T-helper 17 cell (primary cell): ENCODE measurements at regions not wholly inside any gene's neighbourhood (a gene's known extent, or its start where the extent isn't known, plus 50 kb on each side); places are given as distances from the start of the nearest gene placed in this dataset.

ENCODE experiments used
- ATAC-seq: fragments of 150-1000 bp; cut with Tn5 transposase; 2 replicates; pipeline ENCODE4 v1.10.0; 2021; ENCODE audit warnings: mild to moderate bottlenecking, moderate library complexity
- DNase-seq, 3 donors: peaks; one replicate each; pipeline versions ENCODE4 v3.0.0 to v3.0.0-alpha.2; 2020 to 2021
- H3K9me3 ChIP-seq: one replicate; pipeline ENCODE4 v1.7.0; 2013; ENCODE audit warnings: low read length, mild to moderate bottlenecking; ENCODE audit not compliant: control insufficient read depth, poor library complexity, severe bottlenecking
- H3K27ac Mint-ChIP-seq: one replicate; pipeline ENCODE4 v1.8.0; 2022; ENCODE audit warnings: mild to moderate bottlenecking, moderate library complexity, mixed read lengths
- H3K27me3 Mint-ChIP-seq: one replicate; pipeline ENCODE4 v1.8.0; 2022; ENCODE audit warnings: mixed read lengths
- H3K36me3 Mint-ChIP-seq: one replicate; pipeline ENCODE4 v1.8.0; 2022; ENCODE audit warnings: low read depth, mixed read lengths
- H3K4me1 Mint-ChIP-seq: one replicate; pipeline ENCODE4 v1.8.0; 2022; ENCODE audit warnings: mild to moderate bottlenecking, mixed read lengths
- H3K4me3 Mint-ChIP-seq: one replicate; pipeline ENCODE4 v1.8.0; 2022; ENCODE audit warnings: mild to moderate bottlenecking, moderate library complexity, mixed read lengths

DNA sequence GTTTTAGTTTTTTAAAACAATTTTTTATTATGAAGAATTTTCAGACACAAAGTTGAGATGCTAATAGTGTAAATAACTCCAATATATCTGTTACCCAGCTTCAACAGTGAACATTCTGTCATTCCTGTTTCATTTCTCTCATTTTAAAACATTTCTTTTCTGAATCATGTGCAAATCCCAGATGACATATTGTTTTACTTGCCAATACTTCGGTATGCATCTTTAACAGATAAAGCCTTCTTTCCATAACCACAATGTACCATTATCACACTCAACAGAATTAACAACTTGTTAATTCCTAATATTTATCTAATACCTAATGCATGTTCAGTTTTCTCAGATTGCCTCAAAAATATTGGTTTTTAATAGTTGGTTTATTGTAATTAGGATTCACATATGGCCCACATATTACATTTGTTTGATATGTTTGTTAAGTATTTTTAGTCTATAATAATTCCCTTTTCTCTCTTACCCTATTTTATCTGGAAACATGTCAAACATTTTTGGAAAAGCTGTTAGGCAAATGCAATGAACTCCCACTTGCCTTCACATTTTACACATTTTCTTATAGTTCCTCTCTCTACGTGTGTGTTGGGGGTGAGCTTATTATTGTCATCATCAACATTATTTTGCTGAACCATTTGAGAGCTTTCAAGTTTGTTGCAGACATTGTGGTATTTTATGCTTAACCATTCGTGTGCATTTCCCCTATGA lies 58.7 kb upstream of the ANKRD55 start:
- ATAC-seq (no peak), DNase-seq (no peak)
- H3K36me3 Mint-ChIP-seq, result no peaks in the 10 kb centered on the region
- no peak overlapping the region for H3K4me3 Mint-ChIP-seq
- peaks cover 4% of the 10 kb centered on the region for H3K4me1 Mint-ChIP-seq
- H3K9me3 ChIP-seq, result no peaks in the 10 kb centered on the region
- no peaks in the 10 kb centered on the region for H3K27me3 Mint-ChIP-seq
- H3K27ac Mint-ChIP-seq, result no peak overlapping the region

GRCh38 chr5:56291079-56291643 lies 58.0 kb upstream of the ANKRD55 start:
- ATAC-seq, result no peak
- peaks cover 4% of the 10 kb centered on the region for H3K4me1 Mint-ChIP-seq

GRCh38 chr5:56290378-56291078 lies 57.4 kb upstream of the ANKRD55 start:
- Mint-ChIP-seq H3K27ac (no peak overlapping the region), H3K4me3 (no peak overlapping the region)
- DNase-seq, result no peak

More at GRCh38 chr5:56291079-56291643, 58.0 kb upstream of the ANKRD55 start:
- Mint-ChIP-seq H3K4me3 (no peak overlapping the region), H3K27ac (no peak overlapping the region), H3K36me3 (no peaks in the 10 kb centered on the region), H3K27me3 (no peaks in the 10 kb centered on the region)
- no peak for DNase-seq
- H3K9me3 ChIP-seq, result no peaks in the 10 kb centered on the region

DNA sequence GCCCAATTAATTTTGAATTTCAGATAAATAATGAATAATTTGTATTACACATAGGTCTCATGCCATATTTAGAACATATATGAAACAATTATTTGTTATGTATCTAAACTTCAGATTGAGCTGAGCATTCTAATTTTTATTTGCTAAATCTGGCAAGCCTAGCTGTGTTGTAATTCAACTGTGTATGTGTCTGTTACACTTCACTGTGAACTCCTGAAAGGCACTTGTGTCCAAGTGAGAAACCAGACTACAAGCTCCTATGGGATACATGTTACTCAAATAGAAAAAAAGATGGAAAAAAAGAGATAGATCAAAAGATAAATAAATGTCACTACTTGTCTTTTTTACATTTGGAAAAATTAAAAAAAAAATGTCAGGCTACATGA lies 56.5 kb upstream of the ANKRD55 start:
- Mint-ChIP-seq H3K36me3 (no peaks in the 10 kb centered on the region), H3K27ac (no peak overlapping the region), H3K27me3 (no peaks in the 10 kb centered on the region), H3K4me1 (peaks cover 4% of the 10 kb centered on the region), H3K4me3 (no peak overlapping the region)
- ATAC-seq (no peak), DNase-seq (no peak)
- H3K9me3 ChIP-seq, result no peaks in the 10 kb centered on the region

More at GRCh38 chr5:56290378-56291078, 57.4 kb upstream of the ANKRD55 start:
- no peak for ATAC-seq
- Mint-ChIP-seq H3K4me1 (peaks cover 4% of the 10 kb centered on the region), H3K36me3 (no peaks in the 10 kb centered on the region), H3K27me3 (no peaks in the 10 kb centered on the region)
- H3K9me3 ChIP-seq, result no peaks in the 10 kb centered on the region

GRCh38 chr5:56288873-56289601 lies 55.9 kb upstream of the ANKRD55 start:
- Mint-ChIP-seq H3K27ac (no peak overlapping the region), H3K4me3 (no peak overlapping the region), H3K4me1 (peaks cover 4% of the 10 kb centered on the region), H3K36me3 (no peaks in the 10 kb centered on the region), H3K27me3 (no peaks in the 10 kb centered on the region)
- no peaks in the 10 kb centered on the region for H3K9me3 ChIP-seq
- no peak for DNase-seq
- no peak for ATAC-seq

GRCh38 chr5:56286015-56286884 lies 53.1 kb upstream of the ANKRD55 start:
- no peak for ATAC-seq
- DNase-seq, result no peak
- H3K4me3 Mint-ChIP-seq, result no peak overlapping the region
- no peaks in the 10 kb centered on the region for H3K36me3 Mint-ChIP-seq
- no peaks in the 10 kb centered on the region for H3K9me3 ChIP-seq
- no peaks in the 10 kb centered on the region for H3K27me3 Mint-ChIP-seq
- no peak overlapping the region for H3K27ac Mint-ChIP-seq
- peaks cover 4% of the 10 kb centered on the region for H3K4me1 Mint-ChIP-seq

GRCh38 chr5:56282951-56283350 lies 49.8 kb upstream of the ANKRD55 start:
- H3K27me3 Mint-ChIP-seq, result no peaks in the 10 kb centered on the region
- no peak overlapping the region for H3K27ac Mint-ChIP-seq
- ATAC-seq, result no peak
- H3K36me3 Mint-ChIP-seq, result no peaks in the 10 kb centered on the region
- no peak overlapping the region for H3K4me3 Mint-ChIP-seq
- no peaks in the 10 kb centered on the region for H3K9me3 ChIP-seq
- H3K4me1 Mint-ChIP-seq, result peaks cover 2% of the 10 kb centered on the region
- DNase-seq, result no peak
